GM12878 (cell line): ENCODE measurements at regions not wholly inside any gene's neighbourhood (a gene's known extent, or its start where the extent isn't known, plus 50 kb on each side); places are given as distances from the start of the nearest gene placed in this dataset.

ENCODE experiments used
- ATAC-seq: fragments of 200-7000 bp; cut with Tn5 transposase; 3 replicates; pipeline ENCODE4 v1.9.1; 2020; ENCODE audit warnings: mild to moderate bottlenecking, moderate library complexity
- BruUV-seq: library from RNA; stranded (reverse); fragments of 400-500 nt; replicated peaks from 2 replicates; lab custom pipeline; 2021; lab: Mats Ljungman, UMichigan
- CTCF ChIA-PET: fragments of 300-600 bp; sonication (Branson Sonifier 250); formaldehyde crosslinking; extraction: SDS; loops from one replicate; lab custom pipeline; 2021; ENCODE audit warnings: inconsistent platforms; lab: Yijun Ruan, JAX
- POLR2A ChIA-PET: fragments of 350-600 bp; formaldehyde crosslinking; extraction: SDS; loops from one replicate; lab custom pipeline; 2021; ENCODE audit warnings: inconsistent platforms; lab: Charles Lee
- RAD21 ChIA-PET: fragments of 300-600 bp; sonication (Branson Sonifier 250); formaldehyde crosslinking; loops from one replicate; lab custom pipeline; 2023; ENCODE audit warnings: antibody characterized with exemption; ENCODE audit not compliant: unreplicated experiment; lab: Charles Lee
- SMC1A ChIA-PET: fragments of 300-600 bp; sonication (Branson Sonifier 250); formaldehyde crosslinking; loops from one replicate; lab custom pipeline; 2023; ENCODE audit not compliant: unreplicated experiment, uncharacterized antibody; lab: Charles Lee
- DNase-seq: peaks from one replicate; pipeline ENCODE4 v3.0.0-alpha.2; 2011; ENCODE audit warnings: low read depth, low spot score
- FAIRE-seq: peaks from 3 replicates; lab custom pipeline; 2011; peaks lifted over from hg19 to GRCh38; lab: Jason Lieb, UNC
- H2AFZ ChIP-seq: 2 replicates; pipeline ENCODE4 v1.6.0; 2011; ENCODE audit warnings: low read depth, low read length, control low read depth; ENCODE audit not compliant: control insufficient read depth
- H3K27ac ChIP-seq: 2 replicates; pipeline ENCODE4 v1.5.1; 2011; ENCODE audit warnings: control low read depth; ENCODE audit not compliant: control insufficient read depth, insufficient read depth
- H3K27me3 ChIP-seq, 2 experiments: replicated peaks in 1 of 2; 2 replicates each; pipeline versions ENCODE4 v1.6.0 to v1.6.1; 2011; ENCODE audit warnings: low read length in 1 of 2; ENCODE audit not compliant: control insufficient read depth in 2 of 2, insufficient read depth in 2 of 2
- H3K36me3 ChIP-seq, 2 experiments: 2 replicates each; pipeline ENCODE4 v1.5.1; 2011; ENCODE audit warnings: low read length in 1 of 2; ENCODE audit not compliant: control insufficient read depth in 2 of 2, insufficient read depth in 2 of 2
- H3K4me1 ChIP-seq: 2 replicates; pipeline ENCODE4 v1.6.1; 2011; ENCODE audit warnings: mild to moderate bottlenecking, low read length, moderate library complexity, mixed read lengths; ENCODE audit not compliant: control insufficient read depth, insufficient read depth
- H3K4me2 ChIP-seq: 2 replicates; pipeline ENCODE4 v1.6.0; 2011; ENCODE audit warnings: control low read depth; ENCODE audit not compliant: control insufficient read depth, insufficient read depth
- H3K4me3 ChIP-seq: fragments of 200-600 bp; sonication (generic); 2 replicates; pipeline ENCODE4 v1.5.1; 2016
- H3K79me2 ChIP-seq: 2 replicates; pipeline ENCODE4 v1.6.0; 2011; ENCODE audit warnings: low read length; ENCODE audit not compliant: control insufficient read depth, insufficient read depth
- H3K9ac ChIP-seq: 2 replicates; pipeline ENCODE4 v1.8.0; 2011; ENCODE audit warnings: low read length, control low read depth, mixed read lengths; ENCODE audit not compliant: control insufficient read depth, insufficient read depth
- H3K9me3 ChIP-seq: replicated peaks from 3 replicates; pipeline ENCODE4 v1.5.1; 2011; ENCODE audit warnings: mild to moderate bottlenecking, low read length; ENCODE audit not compliant: control insufficient read depth, insufficient read depth
- H4K20me1 ChIP-seq: 2 replicates; pipeline ENCODE4 v1.6.0; 2011; ENCODE audit not compliant: control insufficient read depth, insufficient read depth
- JUNB ChIP-seq: IDR thresholded peaks from 2 replicates; pipeline ENCODE4 v1.6.1; 2016; ENCODE audit warnings: antibody characterized with exemption, mild to moderate bottlenecking
- SP1 ChIP-seq: IDR thresholded peaks from one replicate; pipeline ENCODE4 v1.6.1; 2011; ENCODE audit warnings: low read depth, low read length
- SREBF1 ChIP-seq: IDR thresholded peaks from 2 replicates; pipeline ENCODE4 v1.6.1; 2012; ENCODE audit warnings: mild to moderate bottlenecking, low read length
- TAF1 ChIP-seq: IDR thresholded peaks from 2 replicates; pipeline ENCODE4 v1.6.1; 2011; ENCODE audit warnings: mild to moderate bottlenecking, low read depth, low read length, borderline replicate concordance
- WGBS: methylation state at CpG from one replicate; pipeline ENCODE4 v1.1.6; 2016; ENCODE audit warnings: low lambda C conversion rate; ENCODE audit not compliant: insufficient replicate concordance, insufficient coverage; ENCODE audit errors: missing lambda C conversion rate; 5-methylcytosine and 5-hydroxymethylcytosine counted together
- in situ Hi-C: fragments of 300-500 bp; cut with MboI; formaldehyde crosslinking; loops from 9 replicates; pipeline ENCODE4 v1.14.3; 2018; ENCODE audit warnings: mixed read lengths
- intact Hi-C: fragments of 100-400 bp; cut with micrococcal nuclease; formaldehyde crosslinking; loops from one replicate; pipeline ENCODE4 v1.14.2; 2022; ENCODE audit not compliant: unreplicated experiment
- TF ChIP-seq, protein P1 (sequence below): fragments of 450-650 bp; IDR thresholded peaks from 2 replicates; pipeline ENCODE4 v1.6.1; 2017; ENCODE audit warnings: mild to moderate bottlenecking, moderate library complexity
- TF ChIP-seq, protein P2 (sequence below): IDR thresholded peaks from 2 replicates; pipeline ENCODE4 v1.6.1; 2012; ENCODE audit warnings: low read depth, low read length, improper control_type of control experiment

DNA sequence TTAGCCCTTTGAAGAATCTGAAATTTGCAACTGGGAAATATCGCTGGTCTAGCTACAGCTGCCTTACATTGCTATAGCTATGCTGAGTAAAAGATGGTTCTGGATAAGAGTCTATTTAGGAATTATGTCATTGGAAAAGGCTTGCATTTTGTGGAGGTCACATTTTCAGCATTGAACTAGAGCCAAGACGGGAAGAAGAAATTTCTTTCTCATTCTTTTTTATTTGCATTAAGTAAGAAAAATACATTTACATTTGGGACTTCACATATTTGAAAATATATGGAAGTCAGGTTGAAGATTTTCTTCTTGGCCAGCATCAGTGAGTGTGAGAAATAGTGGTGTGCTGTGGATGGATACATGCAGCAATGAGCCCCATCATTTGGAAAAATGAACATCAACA lies 291.6 kb downstream of the PTBP2 start (continued):
- TF ChIP-seq, protein P1, sequence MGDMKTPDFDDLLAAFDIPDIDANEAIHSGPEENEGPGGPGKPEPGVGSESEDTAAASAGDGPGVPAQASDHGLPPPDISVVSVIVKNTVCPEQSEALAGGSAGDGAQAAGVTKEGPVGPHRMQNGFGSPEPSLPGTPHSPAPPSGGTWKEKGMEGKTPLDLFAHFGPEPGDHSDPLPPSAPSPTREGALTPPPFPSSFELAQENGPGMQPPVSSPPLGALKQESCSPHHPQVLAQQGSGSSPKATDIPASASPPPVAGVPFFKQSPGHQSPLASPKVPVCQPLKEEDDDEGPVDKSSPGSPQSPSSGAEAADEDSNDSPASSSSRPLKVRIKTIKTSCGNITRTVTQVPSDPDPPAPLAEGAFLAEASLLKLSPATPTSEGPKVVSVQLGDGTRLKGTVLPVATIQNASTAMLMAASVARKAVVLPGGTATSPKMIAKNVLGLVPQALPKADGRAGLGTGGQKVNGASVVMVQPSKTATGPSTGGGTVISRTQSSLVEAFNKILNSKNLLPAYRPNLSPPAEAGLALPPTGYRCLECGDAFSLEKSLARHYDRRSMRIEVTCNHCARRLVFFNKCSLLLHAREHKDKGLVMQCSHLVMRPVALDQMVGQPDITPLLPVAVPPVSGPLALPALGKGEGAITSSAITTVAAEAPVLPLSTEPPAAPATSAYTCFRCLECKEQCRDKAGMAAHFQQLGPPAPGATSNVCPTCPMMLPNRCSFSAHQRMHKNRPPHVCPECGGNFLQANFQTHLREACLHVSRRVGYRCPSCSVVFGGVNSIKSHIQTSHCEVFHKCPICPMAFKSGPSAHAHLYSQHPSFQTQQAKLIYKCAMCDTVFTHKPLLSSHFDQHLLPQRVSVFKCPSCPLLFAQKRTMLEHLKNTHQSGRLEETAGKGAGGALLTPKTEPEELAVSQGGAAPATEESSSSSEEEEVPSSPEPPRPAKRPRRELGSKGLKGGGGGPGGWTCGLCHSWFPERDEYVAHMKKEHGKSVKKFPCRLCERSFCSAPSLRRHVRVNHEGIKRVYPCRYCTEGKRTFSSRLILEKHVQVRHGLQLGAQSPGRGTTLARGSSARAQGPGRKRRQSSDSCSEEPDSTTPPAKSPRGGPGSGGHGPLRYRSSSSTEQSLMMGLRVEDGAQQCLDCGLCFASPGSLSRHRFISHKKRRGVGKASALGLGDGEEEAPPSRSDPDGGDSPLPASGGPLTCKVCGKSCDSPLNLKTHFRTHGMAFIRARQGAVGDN, result no peak
- TF ChIP-seq, protein P2, sequence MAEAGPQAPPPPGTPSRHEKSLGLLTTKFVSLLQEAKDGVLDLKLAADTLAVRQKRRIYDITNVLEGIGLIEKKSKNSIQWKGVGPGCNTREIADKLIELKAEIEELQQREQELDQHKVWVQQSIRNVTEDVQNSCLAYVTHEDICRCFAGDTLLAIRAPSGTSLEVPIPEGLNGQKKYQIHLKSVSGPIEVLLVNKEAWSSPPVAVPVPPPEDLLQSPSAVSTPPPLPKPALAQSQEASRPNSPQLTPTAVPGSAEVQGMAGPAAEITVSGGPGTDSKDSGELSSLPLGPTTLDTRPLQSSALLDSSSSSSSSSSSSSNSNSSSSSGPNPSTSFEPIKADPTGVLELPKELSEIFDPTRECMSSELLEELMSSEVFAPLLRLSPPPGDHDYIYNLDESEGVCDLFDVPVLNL, result no peak

DNA sequence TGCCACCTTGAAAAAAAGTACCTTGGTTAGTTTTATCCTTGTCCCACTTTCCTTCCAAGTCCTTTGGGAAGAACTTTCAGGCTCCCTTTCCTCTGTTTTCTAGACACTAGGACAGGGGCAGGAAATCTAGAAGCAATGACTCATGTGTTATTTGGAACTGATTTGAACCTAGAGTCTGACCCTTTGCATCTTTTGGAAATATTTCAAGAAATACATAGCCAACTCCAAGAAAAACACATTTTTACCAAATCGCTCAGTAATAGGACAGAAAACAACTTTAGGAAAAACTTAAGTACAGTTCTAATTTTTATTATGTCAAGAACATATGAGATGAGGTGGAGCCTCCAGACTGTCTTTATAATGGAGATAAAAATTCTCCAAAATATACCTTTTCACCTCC lies 292.4 kb downstream of the PTBP2 start:
- Histone ChIP-seq H3K9ac (no peak overlapping the region), H3K4me2 (no peak overlapping the region), H3K36me3 (no peaks in the 10 kb centered on the region), H3K9me3 (no peaks in the 10 kb centered on the region), H3K27me3 (no peaks in the 10 kb centered on the region), H4K20me1 (no peaks in the 10 kb centered on the region), H2AFZ (no peak overlapping the region), H3K79me2 (no peaks in the 10 kb centered on the region), H3K4me3 (no peak overlapping the region), H3K4me1 (no peaks in the 10 kb centered on the region), H3K27ac (no peak overlapping the region)
- intact Hi-C loops (no loop called here), in situ Hi-C loops (no loop called here)
- POLR2A ChIA-PET, result interaction anchor here (0.7 kb wide), 1 partner anchor 974 kb away, joined by 3 read pairs; no protein-coding TSS in a partner anchor
- DNase-seq (no peak), FAIRE-seq (no peak), ATAC-seq (no peak)
- RAD21 ChIA-PET, result no interaction called here
- SMC1A ChIA-PET, result interaction anchor here (1.0 kb wide), 2 partner anchors 15 to 79 kb away, joined by 3 read pairs; no protein-coding TSS in a partner anchor
- WGBS, result 50% methylated on average over 1 of the region's 1 CpG
- TF ChIP-seq SREBF1 (no peak), SP1 (no peak), TAF1 (no peak), JUNB (no peak)
- CTCF ChIA-PET, result no interaction called here
- BruUV-seq, result no TSS peak
